HG02943 (cell line): ENCODE measurements at regions not wholly inside any gene's neighbourhood (a gene's known extent, or its start where the extent isn't known, plus 50 kb on each side); places are given as distances from the start of the nearest gene placed in this dataset.

Source experiments
- ATAC-seq: cut with Tn5 transposase; IDR thresholded peaks from one replicate; pipeline ENCODE4 v1.9.1; 2021; ENCODE audit warnings: mild to moderate bottlenecking, low read depth, moderate library complexity; ENCODE audit not compliant: unreplicated experiment

- no peak for ATAC-seq
These were observed 456.7 kb downstream of the ZNF608 start for GRCh38 chr5:124289641-124290311.

GRCh38 chr5:124289130-124289529 is 457.3 kb downstream of the ZNF608 start:
- ATAC-seq: no peak

DNA sequence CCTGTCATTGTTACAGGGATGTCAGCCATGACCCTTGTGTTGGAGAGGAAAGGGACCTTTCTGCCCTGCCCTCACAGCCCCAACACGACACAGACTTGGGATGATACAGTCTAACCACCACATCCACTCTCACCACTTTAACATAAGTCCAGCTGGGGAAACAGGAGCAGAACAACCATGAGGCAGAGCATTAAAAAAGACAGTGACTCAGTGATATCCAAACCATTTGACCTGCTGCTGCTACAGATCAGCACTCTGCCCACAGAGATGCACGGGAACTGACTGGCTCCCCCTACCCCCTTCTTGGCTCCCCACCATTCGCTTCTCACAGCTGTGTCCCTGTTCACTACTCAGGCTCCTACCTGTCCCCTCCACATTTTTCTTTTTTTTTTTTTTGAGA is 458.6 kb downstream of the ZNF608 start:
- ATAC-seq: no peak

DNA sequence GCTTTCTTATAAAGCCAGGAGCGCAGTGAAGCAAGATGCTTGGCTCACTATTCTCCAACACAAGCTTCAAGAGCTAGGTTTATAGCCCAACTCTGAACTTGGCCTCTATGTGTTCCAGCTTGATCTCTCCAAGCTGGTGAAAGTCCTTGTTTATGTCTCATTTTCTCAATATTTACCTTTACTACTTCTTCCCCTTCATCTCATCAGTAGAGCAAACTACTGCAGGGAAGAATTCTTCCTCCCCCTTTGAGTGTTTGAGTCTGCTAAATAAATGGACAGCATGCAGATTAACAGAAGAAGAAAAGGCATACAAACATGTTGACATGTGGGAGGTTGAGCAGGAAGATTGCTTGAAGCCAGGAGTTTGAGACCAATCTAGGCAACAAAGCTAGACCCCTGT is 460.7 kb downstream of the ZNF608 start:
- ATAC-seq: no peak

DNA sequence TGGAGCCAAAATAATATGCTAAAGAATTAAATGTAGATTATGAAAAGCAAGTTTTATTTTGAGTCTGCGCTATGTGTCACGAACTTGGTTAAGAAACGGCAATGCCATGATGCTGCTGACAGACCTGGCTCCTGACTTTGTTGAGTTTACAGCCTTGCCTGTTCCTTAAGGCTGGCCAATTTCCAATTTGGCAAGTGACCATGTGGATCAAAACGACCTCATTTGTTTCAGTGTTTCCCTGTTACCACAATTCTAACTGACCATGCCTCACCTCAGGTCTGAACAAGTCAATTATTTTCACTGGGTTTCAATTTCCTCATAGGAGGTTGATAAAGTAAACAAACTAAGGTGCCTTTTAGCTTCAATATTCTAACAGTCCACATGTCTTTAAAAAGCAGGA is 461.4 kb downstream of the ZNF608 start:
- no peak for ATAC-seq

GRCh38 chr5:124283031-124283430 is 463.4 kb downstream of the ZNF608 start:
- ATAC-seq: no peak

DNA sequence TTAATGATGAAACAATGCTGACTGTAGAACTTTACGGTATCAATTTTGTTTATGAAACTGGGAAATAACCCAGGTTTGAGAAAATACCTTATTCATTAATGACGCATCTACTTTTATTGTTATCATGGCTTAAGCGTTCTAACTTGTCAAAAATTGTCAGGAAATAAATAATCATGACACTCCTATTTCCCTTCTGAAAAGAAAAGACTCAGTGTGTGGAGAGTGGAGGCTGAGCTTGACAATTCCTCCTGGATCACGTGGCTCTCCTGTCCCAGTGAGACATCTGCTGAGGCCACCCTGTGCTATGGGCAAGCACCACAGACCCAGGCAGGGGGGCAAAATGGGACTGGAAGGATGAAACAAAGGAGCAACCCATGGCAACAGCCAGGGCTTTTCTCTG is 466.4 kb downstream of the ZNF608 start:
- no peak for ATAC-seq

GRCh38 chr5:124279146-124279876 is 467.1 kb downstream of the ZNF608 start:
- ATAC-seq: no peak

DNA sequence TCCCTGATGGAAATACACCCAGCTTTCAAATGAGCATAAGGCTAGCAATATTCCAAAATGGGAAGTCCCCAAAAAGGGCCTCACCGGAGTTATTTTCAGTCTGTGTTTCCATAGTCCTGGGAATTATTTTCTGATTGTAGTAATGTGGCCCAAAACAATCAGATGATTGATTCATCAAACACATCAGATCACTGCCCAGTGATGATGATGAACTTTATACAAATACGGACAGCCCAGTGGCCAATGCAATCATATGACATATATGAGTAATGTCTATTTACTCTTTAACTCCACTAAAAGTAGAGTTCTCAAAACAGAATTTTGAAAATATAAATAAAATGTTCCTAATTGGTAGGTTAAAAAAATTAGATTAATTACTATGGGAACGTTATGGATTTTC is 467.8 kb downstream of the ZNF608 start:
- ATAC-seq: no peak

- no peak for ATAC-seq
These were observed 468.5 kb downstream of the ZNF608 start for GRCh38 chr5:124277767-124278545.

GRCh38 chr5:124276166-124276565 is 470.3 kb downstream of the ZNF608 start:
- ATAC-seq: no peak

DNA sequence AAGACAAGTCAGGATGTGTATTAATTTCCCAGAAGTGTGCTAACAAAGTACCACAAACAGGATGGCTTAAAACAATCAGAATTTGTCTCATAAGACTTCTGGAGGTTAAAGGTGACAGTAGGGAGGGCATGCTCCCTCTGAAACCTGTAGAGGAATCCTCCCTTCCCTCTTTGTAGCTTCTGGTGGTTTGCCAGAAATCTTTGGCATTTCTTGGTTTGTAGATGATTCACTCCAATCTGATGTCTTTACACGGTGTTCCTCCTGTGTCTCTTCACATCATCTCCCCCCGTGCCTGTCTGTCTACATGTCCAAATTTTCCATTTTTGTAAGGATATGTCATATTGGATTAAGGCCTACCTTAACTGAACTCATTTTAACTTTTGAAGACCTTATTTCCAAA is 471.5 kb downstream of the ZNF608 start:
- ATAC-seq: no peak

DNA sequence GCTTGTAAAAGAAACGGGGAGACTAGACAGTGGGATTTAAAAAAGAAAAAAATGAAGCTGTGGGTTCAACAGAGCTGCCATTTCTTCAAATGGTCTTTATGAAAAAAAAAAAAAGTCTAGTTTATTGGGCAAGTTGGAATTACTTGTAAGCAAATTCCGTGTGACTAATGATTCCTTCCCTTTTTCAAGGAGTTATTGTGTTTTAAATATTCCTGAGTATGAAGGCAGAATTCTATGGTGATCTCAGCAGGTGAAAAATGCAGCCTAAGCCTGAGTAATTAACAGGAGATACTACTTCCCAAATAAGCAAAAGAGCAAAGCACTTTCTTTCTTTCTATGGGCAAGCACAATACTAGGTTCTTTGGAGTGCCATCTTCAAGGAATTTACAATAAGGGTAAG is 481.9 kb downstream of the ZNF608 start:
- ATAC-seq: no peak

DNA sequence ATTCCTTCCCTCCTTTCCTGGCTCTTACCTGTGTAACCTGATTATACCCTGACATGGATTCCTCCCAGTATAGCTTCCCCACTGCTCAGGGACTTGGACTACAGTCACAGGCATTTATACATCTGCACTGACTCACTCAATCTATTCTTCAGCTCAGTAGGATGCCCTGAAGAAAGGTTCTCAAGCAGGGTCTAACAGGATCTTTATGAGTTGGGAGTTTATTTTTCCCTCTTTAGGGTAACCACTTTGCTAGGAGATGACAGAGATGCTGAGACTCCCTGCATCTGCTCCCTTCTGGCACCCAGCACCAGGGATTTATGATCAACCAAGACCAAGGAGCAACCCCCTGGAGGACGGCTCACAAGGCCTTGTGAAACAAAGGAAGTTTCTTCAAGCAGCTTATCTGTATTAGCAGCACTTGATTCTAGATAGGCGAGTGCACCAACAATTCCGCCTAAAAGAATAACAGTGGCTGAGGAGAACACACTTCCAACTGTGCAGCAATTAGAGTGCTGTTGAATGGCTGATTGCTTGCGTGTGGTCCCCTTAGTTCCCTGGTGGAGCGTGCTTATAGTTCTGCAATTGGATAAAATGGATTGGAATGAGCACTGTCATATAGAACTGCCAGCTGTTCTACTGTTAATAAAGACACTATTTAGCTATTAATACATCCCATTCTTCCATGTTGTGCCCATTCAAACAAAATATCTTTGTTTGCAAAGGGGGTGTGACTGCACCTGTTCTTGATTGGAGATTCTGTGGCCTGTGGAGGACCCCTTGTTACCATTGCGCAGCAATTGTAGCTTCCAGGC is 482.6 kb downstream of the ZNF608 start:
- ATAC-seq: no peak

DNA sequence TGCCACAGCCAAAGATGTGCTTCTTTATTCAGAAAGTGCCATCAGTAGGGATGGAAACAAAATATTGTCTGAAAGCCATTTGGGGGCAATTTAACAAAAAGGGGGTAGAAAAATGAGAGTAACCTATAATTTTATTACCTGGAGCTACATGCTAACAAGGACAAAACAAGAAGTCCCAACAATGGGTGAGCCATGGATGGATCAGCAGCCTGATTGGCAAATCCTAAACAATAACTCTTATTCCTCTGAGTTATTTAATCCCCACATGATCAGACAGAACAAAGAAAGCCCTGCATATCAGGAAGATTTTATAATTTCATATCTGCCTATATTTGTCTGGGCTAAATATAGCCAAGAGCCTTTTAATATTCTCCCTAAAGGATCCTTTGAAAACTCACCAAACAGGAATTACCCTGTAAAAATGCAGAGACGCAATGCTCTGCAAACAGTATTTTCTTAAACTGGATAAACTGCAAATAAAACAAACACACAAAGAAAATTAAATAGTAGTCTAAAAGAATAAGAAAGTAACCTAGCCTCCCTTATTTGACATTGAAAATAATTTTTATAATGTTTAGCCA is 483.4 kb downstream of the ZNF608 start:
- ATAC-seq: no peak

- ATAC-seq: no peak
These were observed 484.0 kb downstream of the ZNF608 start for GRCh38 chr5:124262470-124262869.

GRCh38 chr5:124261848-124262247 is 484.6 kb downstream of the ZNF608 start:
- ATAC-seq: no peak

DNA sequence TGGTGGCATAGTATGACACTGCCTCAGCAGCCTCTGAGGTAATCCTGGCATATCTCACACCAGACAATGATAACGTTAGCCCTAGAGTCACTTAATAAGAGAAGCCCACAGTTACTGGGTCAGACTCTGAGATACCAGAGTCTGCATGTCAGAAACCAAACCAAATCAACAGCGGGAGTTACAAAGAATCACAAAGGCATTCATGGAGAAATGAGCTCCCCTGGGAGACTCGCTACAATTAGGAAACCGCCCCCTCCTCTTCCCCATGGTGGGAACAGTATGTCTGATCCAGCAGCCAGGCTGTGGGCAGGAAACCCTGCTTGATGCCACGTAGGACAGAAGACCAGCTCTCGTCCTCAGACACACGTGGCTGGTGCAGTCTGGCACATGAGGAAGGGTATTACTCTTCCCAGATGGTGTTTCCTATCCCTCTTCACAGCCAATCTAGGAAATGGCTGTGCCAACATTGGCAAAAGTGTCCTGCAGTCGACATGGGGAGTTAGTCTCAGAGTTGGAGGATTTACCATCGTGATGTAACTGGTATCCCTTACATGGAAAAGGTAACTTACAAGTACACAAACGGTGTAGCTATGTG is 485.4 kb downstream of the ZNF608 start:
- ATAC-seq: no peak

DNA sequence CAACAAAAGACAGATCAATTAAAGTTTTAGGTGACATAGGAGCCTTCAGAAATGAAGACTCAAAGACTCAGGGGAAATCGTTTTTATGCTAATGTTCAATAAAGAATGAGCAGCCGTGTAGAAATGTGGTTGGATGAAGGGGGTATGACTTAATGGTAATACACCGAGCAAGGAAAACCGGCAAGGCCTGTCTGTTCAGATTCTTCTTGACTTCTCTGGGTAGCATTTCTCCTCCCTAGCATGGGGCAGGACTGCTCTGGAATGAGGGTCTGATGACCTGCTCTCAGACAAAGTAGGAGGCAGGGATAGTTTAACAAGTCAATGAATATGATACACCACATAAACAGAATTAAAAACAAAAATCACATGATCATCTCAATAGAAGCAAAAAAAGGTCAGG is 487.4 kb downstream of the ZNF608 start:
- no peak for ATAC-seq

DNA sequence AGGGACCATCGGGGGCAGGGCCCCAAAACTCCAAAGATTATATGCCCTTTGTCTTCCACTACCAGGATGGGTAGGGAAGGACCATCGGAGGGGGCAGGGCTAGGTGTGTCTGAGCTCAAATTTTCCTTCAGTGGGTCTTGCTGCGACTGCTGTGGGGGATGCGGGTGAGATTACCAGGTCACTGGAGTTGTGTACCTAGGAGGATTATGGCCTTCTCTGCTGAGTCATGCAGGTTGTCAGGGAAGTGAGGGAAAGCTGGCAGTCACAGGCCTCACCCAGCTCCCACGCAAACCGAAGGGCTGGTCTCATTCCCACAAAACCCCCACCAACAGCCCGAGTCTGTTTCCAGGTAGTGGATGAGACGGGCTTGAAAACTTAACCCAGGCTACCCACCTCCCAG is 489.4 kb downstream of the ZNF608 start:
- ATAC-seq: no peak
